Keratinocyte (primary cell): ENCODE measurements at regions not wholly inside any gene's neighbourhood (a gene's known extent, or its start where the extent isn't known, plus 50 kb on each side); places are given as distances from the start of the nearest gene placed in this dataset.

Source experiments
- CTCF ChIP-seq, 3 experiments: IDR thresholded peaks in 1 of 3; conservative IDR thresholded peaks in 1 of 3; optimal IDR thresholded peaks in 1 of 3; 2 replicates in 2 of 3; 3 replicates in 1 of 3; pipeline versions ENCODE3 to v1.5.1; 2011; ENCODE audit warnings: low read length in 3 of 3, mild to moderate bottlenecking in 3 of 3, moderate library complexity in 2 of 3, control low read depth in 1 of 3, inconsistent platforms in 1 of 3; ENCODE audit not compliant: insufficient read depth in 2 of 3; ENCODE audit errors: extremely low read depth in 1 of 3
- EZH2 ChIP-seq: IDR thresholded peaks from one replicate; pipeline ENCODE4 v1.6.1; 2012; ENCODE audit warnings: inconsistent platforms, mild to moderate bottlenecking, low read length, moderate library complexity

- TF ChIP-seq CTCF (optimal IDR thresholded peaks at IDR 0.05 in 1 of 3, IDR thresholded peaks at IDR 0.05 in 1 of 3, conservative IDR thresholded peaks at IDR 0.05 in 1 of 3; ENCODE audit: extremely low read depth in 1 of 3, insufficient read depth in 2 of 3, low read length in 3 of 3) (no peak), EZH2 (no peak)
Measured at GRCh38 chr6:152846825-152847224, 96.2 kb downstream of the VIP start.
